H1 (cell line): ENCODE measurements at regions not wholly inside any gene's neighbourhood (a gene's known extent, or its start where the extent isn't known, plus 50 kb on each side); places are given as distances from the start of the nearest gene placed in this dataset.

Experiments
- CTBP2 ChIP-seq: IDR thresholded peaks from 2 replicates; pipeline ENCODE4 v1.7.0; 2011; ENCODE audit warnings: borderline replicate concordance, mild to moderate bottlenecking, moderate library complexity, mixed read lengths, low read length; ENCODE audit not compliant: insufficient read depth, insufficient read length
- EP300 ChIP-seq, 2 experiments: IDR thresholded peaks; 1 replicate in 1 of 2; 2 replicates in 1 of 2; pipeline ENCODE4 v1.6.1; 2011 to 2012; ENCODE audit warnings: low read depth in 2 of 2, low read length in 2 of 2, mild to moderate bottlenecking in 2 of 2, borderline replicate concordance in 1 of 2, inconsistent platforms in 1 of 2, moderate library complexity in 1 of 2
- PHF8 ChIP-seq: fragments of 200-600 bp; sonication (generic); conservative IDR thresholded peaks from 2 replicates; pipeline ENCODE4 v1.7.1; 2012; ENCODE audit warnings: low read depth, mild to moderate bottlenecking, inconsistent platforms, low read length, moderate library complexity
- RFX5 ChIP-seq: IDR thresholded peaks from 2 replicates; pipeline ENCODE4 v1.6.1; 2011; ENCODE audit warnings: low read depth, low read length, improper control_type of control experiment, borderline replicate concordance
- TF ChIP-seq, protein P1 (sequence below): IDR thresholded peaks from 2 replicates; pipeline ENCODE4 v1.6.1; 2012; ENCODE audit warnings: inconsistent platforms
- TF ChIP-seq, protein P2 (sequence below), 3 experiments: IDR thresholded peaks; 1 replicate in 2 of 3; 2 replicates in 1 of 3; pipeline versions ENCODE4 v1.5.1 to v1.6.1; 2011; ENCODE audit warnings: low read length in 3 of 3, mild to moderate bottlenecking in 3 of 3, inconsistent platforms in 2 of 3, low read depth in 1 of 3, moderate library complexity in 1 of 3; ENCODE audit not compliant: insufficient read depth in 1 of 3; ENCODE audit errors: control extremely low read depth in 1 of 3

DNA sequence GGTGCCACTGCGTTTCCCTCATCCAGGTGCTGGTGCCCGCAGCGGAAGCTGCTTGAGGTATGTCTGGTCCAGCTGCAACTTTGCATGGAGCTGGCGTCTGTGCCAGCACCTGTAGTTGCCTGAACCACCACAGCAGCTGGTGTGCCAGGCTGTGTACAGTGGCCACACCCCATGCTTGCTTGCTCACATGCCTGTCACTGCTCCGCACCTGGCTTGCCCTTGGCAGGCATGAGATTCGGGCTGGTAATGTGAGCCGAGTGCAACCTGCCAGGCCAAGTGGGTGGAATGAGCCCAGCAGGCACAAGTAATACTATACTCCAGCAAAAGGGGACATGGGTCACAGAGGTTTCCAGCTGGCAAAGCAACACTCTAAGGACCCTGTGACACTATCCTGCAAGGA lies 1123.3 kb upstream of the ACVR2A start (continued):
- TF ChIP-seq EP300 (IDR thresholded peaks at IDR 0.05; ENCODE audit: borderline replicate concordance in 1 of 2, low read depth in 2 of 2, low read length in 2 of 2) (no peak), RFX5 (no peak), CTBP2 (no peak), PHF8 (no peak)
- TF ChIP-seq, protein P1, sequence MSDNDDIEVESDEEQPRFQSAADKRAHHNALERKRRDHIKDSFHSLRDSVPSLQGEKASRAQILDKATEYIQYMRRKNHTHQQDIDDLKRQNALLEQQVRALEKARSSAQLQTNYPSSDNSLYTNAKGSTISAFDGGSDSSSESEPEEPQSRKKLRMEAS, result no peak
- TF ChIP-seq, protein P2, sequence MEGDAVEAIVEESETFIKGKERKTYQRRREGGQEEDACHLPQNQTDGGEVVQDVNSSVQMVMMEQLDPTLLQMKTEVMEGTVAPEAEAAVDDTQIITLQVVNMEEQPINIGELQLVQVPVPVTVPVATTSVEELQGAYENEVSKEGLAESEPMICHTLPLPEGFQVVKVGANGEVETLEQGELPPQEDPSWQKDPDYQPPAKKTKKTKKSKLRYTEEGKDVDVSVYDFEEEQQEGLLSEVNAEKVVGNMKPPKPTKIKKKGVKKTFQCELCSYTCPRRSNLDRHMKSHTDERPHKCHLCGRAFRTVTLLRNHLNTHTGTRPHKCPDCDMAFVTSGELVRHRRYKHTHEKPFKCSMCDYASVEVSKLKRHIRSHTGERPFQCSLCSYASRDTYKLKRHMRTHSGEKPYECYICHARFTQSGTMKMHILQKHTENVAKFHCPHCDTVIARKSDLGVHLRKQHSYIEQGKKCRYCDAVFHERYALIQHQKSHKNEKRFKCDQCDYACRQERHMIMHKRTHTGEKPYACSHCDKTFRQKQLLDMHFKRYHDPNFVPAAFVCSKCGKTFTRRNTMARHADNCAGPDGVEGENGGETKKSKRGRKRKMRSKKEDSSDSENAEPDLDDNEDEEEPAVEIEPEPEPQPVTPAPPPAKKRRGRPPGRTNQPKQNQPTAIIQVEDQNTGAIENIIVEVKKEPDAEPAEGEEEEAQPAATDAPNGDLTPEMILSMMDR (IDR thresholded peaks at IDR 0.05; ENCODE audit: control extremely low read depth in 1 of 3, insufficient read depth in 1 of 3, low read depth in 1 of 3, low read length in 3 of 3), result no peak
